Central memory CD8-positive, alpha-beta T cell (primary cell): ENCODE measurements at regions not wholly inside any gene's neighbourhood (a gene's known extent, or its start where the extent isn't known, plus 50 kb on each side); places are given as distances from the start of the nearest gene placed in this dataset.

Experiments used
- ATAC-seq: fragments of 150-1000 bp; cut with Tn5 transposase; replicated peaks from 2 replicates; pipeline ENCODE4 v1.10.0; 2022; ENCODE audit warnings: mild to moderate bottlenecking, moderate FRiP score, moderate number of reproducible peaks; ENCODE audit not compliant: poor library complexity, severe bottlenecking; ENCODE audit errors: extremely low read depth
- DNase-seq, 2 donors: peaks; one replicate each; pipeline ENCODE4 v3.0.0; 2021; ENCODE audit warnings: low spot score in 2 of 2
- H3K27ac Mint-ChIP-seq: one replicate; pipeline ENCODE4 v1.8.0; 2022; ENCODE audit warnings: low read depth, mild to moderate bottlenecking, moderate library complexity, mixed read lengths
- H3K27me3 Mint-ChIP-seq: one replicate; pipeline ENCODE4 v1.8.0; 2022; ENCODE audit warnings: mixed read lengths
- H3K36me3 Mint-ChIP-seq: one replicate; pipeline ENCODE4 v1.8.0; 2022; ENCODE audit warnings: mild to moderate bottlenecking, moderate library complexity, mixed read lengths; ENCODE audit not compliant: insufficient read depth
- H3K4me1 Mint-ChIP-seq: one replicate; pipeline ENCODE4 v1.8.0; 2022; ENCODE audit warnings: mixed read lengths
- H3K4me3 Mint-ChIP-seq: one replicate; pipeline ENCODE4 v1.8.0; 2022; ENCODE audit warnings: mild to moderate bottlenecking, moderate library complexity, mixed read lengths
- H3K9me3 Mint-ChIP-seq: one replicate; pipeline ENCODE4 v1.8.0; 2022; ENCODE audit warnings: mixed read lengths

DNA sequence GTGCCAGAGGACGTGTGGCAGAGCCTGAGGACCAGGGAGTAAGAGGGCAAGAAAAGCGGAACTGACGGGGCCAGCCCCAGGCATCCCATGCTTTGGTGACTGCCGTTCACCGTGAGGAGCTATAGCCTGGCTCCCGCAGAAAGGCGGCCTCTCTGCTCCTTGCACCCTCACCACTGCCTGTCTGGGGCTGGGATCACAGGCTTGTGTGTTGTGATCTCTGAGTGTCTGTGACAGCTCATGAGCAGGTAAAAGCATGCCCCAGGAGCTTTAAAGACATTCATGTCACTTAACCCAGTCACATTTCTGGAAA, 266.8 kb upstream of the RAB6C start:
- no peak for ATAC-seq
- H3K27me3 Mint-ChIP-seq = peaks cover 12% of the 10 kb centered on the region
- no peak for DNase-seq

GRCh38 chr2:129713337-129713736, 266.1 kb upstream of the RAB6C start:
- Mint-ChIP-seq H3K4me1 (no peaks in the 10 kb centered on the region), H3K27ac (no peak overlapping the region), H3K36me3 (peaks cover 2% of the 10 kb centered on the region), H3K9me3 (no peaks in the 10 kb centered on the region), H3K27me3 (peaks cover 12% of the 10 kb centered on the region), H3K4me3 (no peak overlapping the region)
- ATAC-seq (no peak), DNase-seq (no peak)

More for the DNA sequence above, 266.8 kb upstream of the RAB6C start:
- Mint-ChIP-seq H3K36me3 (peaks cover 2% of the 10 kb centered on the region), H3K4me1 (no peaks in the 10 kb centered on the region), H3K9me3 (no peaks in the 10 kb centered on the region), H3K4me3 (no peak overlapping the region), H3K27ac (no peak overlapping the region)

DNA sequence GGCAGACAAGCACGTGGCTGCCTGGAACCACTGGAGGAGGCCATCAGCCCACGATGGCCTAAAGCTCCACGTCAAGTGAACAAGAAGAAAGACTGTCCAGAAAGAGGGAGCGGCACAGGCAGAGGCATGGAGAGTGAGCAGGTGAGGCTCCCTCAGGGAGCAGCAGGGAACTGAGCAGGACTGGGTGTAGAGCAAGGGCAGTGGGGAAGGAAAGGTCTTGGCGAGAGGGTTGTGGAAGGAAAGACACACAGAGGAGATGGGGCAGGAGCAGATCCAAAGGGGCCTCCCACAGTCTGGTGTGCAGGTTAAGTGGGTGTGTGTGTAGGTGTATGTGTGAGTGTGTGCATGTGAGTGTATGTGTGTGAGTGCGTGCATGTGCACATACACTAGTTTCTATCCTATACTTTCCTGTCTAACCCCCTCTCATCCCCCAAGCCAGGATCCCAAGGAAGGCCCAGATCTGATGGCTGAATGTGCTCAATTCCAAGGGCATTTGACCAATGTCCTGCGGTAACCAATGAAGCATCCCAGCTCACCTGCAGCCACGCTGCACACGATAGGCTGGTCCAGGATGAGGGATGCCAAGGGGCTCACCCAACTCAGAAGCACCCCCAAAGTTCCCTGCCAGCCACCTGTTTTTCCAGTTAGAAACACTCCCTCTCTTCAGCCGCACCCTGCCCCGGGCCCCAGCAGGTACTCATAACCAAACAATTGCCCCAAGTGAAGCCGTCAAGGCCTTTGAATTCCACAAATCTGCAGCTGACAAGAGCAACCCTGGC, 262.5 kb upstream of the RAB6C start:
- no peak overlapping the region for H3K4me3 Mint-ChIP-seq
- no peak for DNase-seq

GRCh38 chr2:129717560-129718130, 261.8 kb upstream of the RAB6C start:
- H3K4me1 Mint-ChIP-seq = no peaks in the 10 kb centered on the region
- no peak overlapping the region for H3K4me3 Mint-ChIP-seq
- no peaks in the 10 kb centered on the region for H3K27me3 Mint-ChIP-seq
- H3K36me3 Mint-ChIP-seq = peaks cover 2% of the 10 kb centered on the region
- H3K27ac Mint-ChIP-seq = no peak overlapping the region
- ATAC-seq = no peak
- no peaks in the 10 kb centered on the region for H3K9me3 Mint-ChIP-seq
- DNase-seq = no peak

More for the DNA sequence above, 262.5 kb upstream of the RAB6C start:
- Mint-ChIP-seq H3K36me3 (peaks cover 2% of the 10 kb centered on the region), H3K27ac (no peak overlapping the region), H3K4me1 (no peaks in the 10 kb centered on the region), H3K9me3 (no peaks in the 10 kb centered on the region), H3K27me3 (no peaks in the 10 kb centered on the region)
- ATAC-seq = no peak

GRCh38 chr2:129719335-129719734, 260.1 kb upstream of the RAB6C start:
- DNase-seq (no peak), ATAC-seq (no peak)
- H3K9me3 Mint-ChIP-seq = no peaks in the 10 kb centered on the region
- H3K36me3 Mint-ChIP-seq = peaks cover 3% of the 10 kb centered on the region
- no peak overlapping the region for H3K4me3 Mint-ChIP-seq
- no peak overlapping the region for H3K27ac Mint-ChIP-seq
- H3K4me1 Mint-ChIP-seq = no peaks in the 10 kb centered on the region
- H3K27me3 Mint-ChIP-seq = no peaks in the 10 kb centered on the region

- no peaks in the 10 kb centered on the region for H3K4me1 Mint-ChIP-seq
- peaks cover 3% of the 10 kb centered on the region for H3K36me3 Mint-ChIP-seq
- ATAC-seq = no peak
- H3K4me3 Mint-ChIP-seq = no peak overlapping the region
- DNase-seq = no peak
- H3K27me3 Mint-ChIP-seq = no peaks in the 10 kb centered on the region
- H3K27ac Mint-ChIP-seq = no peak overlapping the region
- no peaks in the 10 kb centered on the region for H3K9me3 Mint-ChIP-seq
These were observed 259.1 kb upstream of the RAB6C start for GRCh38 chr2:129720360-129720759.

- DNase-seq (no peak), ATAC-seq (no peak)
- Mint-ChIP-seq H3K27ac (no peak overlapping the region), H3K9me3 (no peaks in the 10 kb centered on the region), H3K4me1 (no peaks in the 10 kb centered on the region), H3K36me3 (peaks cover 3% of the 10 kb centered on the region), H3K4me3 (no peak overlapping the region), H3K27me3 (no peaks in the 10 kb centered on the region)
These were observed 258.7 kb upstream of the RAB6C start for GRCh38 chr2:129720761-129721160.

- H3K4me3 Mint-ChIP-seq = no peak overlapping the region
- DNase-seq = no peak
- H3K27ac Mint-ChIP-seq = no peak overlapping the region
- peaks cover 3% of the 10 kb centered on the region for H3K36me3 Mint-ChIP-seq
- ATAC-seq = no peak
- H3K27me3 Mint-ChIP-seq = no peaks in the 10 kb centered on the region
- H3K4me1 Mint-ChIP-seq = no peaks in the 10 kb centered on the region
- H3K9me3 Mint-ChIP-seq = no peaks in the 10 kb centered on the region
These were observed 258.2 kb upstream of the RAB6C start for GRCh38 chr2:129721236-129721635.

GRCh38 chr2:129721846-129722245, 257.6 kb upstream of the RAB6C start:
- H3K36me3 Mint-ChIP-seq = peaks cover 4% of the 10 kb centered on the region
- no peak overlapping the region for H3K4me3 Mint-ChIP-seq
- H3K4me1 Mint-ChIP-seq = no peaks in the 10 kb centered on the region
- H3K9me3 Mint-ChIP-seq = no peaks in the 10 kb centered on the region
- H3K27me3 Mint-ChIP-seq = no peaks in the 10 kb centered on the region
- H3K27ac Mint-ChIP-seq = no peak overlapping the region
- no peak for ATAC-seq
- DNase-seq = no peak

DNA sequence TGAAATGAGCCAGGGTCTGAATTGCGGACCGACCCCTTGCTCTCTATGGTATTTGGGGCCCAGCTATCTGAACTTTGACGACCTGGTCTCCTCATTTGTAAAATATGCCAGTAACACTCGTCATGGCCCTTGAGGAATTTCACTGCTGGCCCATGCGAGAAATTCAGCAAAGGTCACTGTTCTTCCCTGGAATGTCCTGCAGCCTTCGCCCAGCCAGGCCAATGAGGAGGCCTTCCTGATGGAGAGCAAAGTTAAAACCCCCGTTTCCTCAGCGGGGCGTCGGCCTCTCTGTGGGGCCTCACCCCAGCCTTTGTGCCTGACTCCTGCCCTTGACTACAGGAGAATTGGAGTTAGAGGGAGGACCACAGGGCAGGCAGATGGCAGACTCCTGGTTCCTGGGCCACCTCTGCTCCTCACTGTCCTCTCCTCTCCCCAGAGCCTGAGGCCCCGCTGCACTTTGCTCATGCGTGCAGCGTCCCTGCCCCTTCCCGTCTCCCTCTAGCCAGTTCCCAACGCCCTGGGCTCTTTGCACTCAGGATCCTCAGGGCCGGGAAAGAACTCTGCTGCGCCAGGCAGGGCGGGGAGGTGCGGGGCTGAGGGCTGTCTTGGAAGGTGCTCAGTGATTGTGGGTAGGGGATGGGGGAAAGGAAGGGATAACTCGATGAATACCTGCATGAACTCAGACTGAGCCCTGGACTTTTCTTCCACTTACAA, 257.0 kb upstream of the RAB6C start:
- Mint-ChIP-seq H3K27ac (no peak overlapping the region), H3K4me1 (no peaks in the 10 kb centered on the region), H3K9me3 (no peaks in the 10 kb centered on the region), H3K27me3 (no peaks in the 10 kb centered on the region), H3K36me3 (peaks cover 4% of the 10 kb centered on the region), H3K4me3 (no peak overlapping the region)
- no peak for DNase-seq
- no peak for ATAC-seq

GRCh38 chr2:129723277-129724020, 256.0 kb upstream of the RAB6C start:
- Mint-ChIP-seq H3K27me3 (no peaks in the 10 kb centered on the region), H3K4me1 (no peaks in the 10 kb centered on the region), H3K9me3 (no peaks in the 10 kb centered on the region), H3K36me3 (peaks cover 4% of the 10 kb centered on the region), H3K27ac (no peak overlapping the region), H3K4me3 (no peak overlapping the region)
- DNase-seq = no peak
- no peak for ATAC-seq

DNA sequence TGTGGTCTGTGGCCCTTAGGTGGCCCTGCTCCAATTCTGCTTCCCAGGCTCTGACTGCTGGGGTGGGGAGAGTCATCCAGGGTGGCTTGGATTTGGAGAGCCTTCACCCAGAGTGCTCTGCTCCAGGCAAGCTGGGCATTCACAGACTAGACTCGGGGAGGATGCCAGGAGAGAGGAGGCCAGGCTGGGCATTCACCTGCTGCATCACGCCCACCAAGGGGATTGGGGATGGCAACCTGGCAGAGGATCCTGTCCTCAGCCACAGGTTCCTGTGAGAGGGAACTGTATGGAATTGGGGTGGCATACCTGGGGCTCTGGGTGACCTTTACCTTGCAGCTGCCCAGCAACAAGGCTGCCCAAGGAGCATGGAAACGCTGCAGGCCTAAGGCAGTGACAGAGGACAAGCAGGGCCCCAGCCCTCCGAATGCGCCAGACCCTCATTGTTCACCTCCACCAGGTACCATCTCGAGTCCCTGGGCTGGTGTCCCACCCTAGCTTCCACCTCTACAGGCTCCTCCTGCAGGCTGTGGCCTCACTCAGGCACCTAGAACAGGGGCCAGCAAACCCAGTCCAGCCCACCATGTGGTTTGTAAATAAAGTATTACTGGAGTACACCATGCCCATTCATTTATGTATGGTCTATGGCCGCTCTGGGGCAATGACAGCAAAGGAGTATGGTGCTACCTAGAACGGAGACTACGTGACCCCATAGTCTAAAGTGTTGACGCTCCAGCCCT, 255.3 kb upstream of the RAB6C start:
- no peaks in the 10 kb centered on the region for H3K9me3 Mint-ChIP-seq
- ATAC-seq = no peak
- H3K4me1 Mint-ChIP-seq = no peaks in the 10 kb centered on the region
- no peak overlapping the region for H3K4me3 Mint-ChIP-seq
- H3K36me3 Mint-ChIP-seq = peaks cover 4% of the 10 kb centered on the region
- H3K27me3 Mint-ChIP-seq = no peaks in the 10 kb centered on the region
- H3K27ac Mint-ChIP-seq = no peak overlapping the region
- DNase-seq = no peak
